Middle frontal gyrus (tissue), 1 donor: ENCODE measurements at regions not wholly inside any gene's neighbourhood (a gene's known extent, or its start where the extent isn't known, plus 50 kb on each side); places are given as distances from the start of the nearest gene placed in this dataset.

Experiments
- DNase-seq: peaks from one replicate; pipeline ENCODE4 v3.0.0-alpha.2; 2015; ENCODE audit warnings: low spot score; ENCODE audit errors: extremely low spot score

DNA sequence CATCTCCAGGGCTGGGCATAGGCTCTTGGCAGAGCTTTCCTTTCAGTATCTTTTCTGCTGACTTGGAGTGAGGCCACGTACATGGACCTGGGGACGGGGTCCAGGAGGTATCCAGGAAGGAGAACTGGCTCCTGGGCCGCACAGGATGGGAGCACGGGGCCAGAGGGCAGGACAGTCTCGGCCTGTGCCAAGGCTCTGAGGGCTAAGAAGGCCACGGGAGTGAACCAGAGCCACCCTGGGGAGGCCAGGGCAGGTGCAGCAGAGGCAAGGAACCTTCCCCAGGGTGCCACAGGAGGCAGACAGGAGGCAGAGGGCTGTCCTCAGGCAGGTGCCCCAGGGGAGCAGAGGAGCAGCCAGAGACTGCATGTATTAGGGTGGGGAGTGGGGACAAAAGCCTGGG lies 50.3 kb downstream of the PLXNA1 start:
- no peak for DNase-seq

- no peak for DNase-seq
Measured at GRCh38 chr3:127033786-127034185, 50.9 kb downstream of the PLXNA1 start.

- no peak for DNase-seq
Measured at GRCh38 chr3:127034195-127034989, 51.5 kb downstream of the PLXNA1 start.

DNA sequence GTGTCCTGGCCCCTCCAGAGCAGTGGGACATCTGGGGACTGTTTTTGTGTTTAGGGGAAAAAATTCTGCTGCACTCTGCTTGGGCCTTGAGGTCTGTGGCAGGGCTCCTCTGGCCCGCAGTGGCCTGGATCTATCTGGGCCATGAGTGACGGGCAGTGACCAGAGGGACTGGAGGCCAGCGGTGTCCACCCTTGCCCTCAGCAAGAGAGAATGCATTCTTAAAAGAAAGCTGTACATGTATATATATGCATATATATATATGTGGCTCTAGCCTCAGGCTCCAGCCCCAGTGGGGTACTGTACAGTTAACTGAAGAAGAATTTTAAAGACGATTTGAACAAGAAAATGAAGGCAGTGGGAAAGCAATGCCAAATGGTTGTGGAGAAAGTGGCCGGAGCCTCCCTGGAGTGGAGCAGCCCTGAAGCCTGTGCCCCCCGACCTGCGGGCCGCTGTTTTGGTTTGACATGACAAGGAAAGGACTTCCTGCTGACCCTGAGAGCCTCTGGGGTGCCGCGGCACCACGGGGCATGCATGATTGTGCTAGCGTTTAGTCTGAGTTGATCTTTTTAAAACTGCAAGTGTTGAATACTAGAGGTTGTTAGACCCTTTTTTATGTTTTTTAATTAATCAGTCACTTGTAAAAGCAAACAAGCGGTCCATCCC lies 52.2 kb downstream of the PLXNA1 start:
- DNase-seq = no peak

GRCh38 chr3:127035677-127036076 lies 52.8 kb downstream of the PLXNA1 start:
- no peak for DNase-seq

- DNase-seq = no peak
Measured at GRCh38 chr3:127036209-127037020, 53.5 kb downstream of the PLXNA1 start.

DNA sequence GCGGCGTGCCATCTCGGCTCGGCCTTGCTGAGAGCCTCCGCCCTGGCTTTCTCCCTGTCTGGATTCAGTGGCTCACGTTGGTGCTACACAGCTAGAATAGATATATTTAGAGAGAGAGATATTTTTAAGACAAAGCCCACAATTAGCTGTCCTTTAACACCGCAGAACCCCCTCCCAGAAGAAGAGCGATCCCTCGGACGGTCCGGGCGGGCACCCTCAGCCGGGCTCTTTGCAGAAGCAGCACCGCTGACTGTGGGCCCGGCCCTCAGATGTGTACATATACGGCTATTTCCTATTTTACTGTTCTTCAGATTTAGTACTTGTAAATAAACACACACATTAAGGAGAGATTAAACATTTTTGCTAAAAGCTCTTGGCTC lies 54.1 kb downstream of the PLXNA1 start:
- no peak for DNase-seq

DNA sequence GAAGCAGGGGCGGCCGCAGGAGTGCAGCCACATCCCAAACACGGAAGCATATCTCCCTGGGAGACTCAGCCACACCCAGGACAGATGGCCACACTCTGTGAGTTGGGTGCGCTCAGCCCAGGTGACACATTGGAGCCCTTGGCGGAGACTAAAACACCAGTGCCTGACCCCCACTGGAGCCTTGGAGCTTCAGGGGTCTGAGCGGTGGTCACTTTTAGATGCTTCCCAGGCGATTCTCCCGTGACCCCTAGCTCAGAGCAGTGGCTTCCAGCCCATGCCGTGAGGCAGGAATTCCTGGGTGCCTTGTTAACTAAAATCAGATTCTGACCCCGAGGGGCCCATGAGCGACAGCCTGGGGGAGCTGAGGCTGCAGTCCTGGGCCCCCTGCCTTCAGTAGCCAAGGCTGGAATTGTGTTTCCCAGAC lies 54.5 kb downstream of the PLXNA1 start:
- DNase-seq = no peak

- DNase-seq = no peak
Measured at GRCh38 chr3:127037971-127038446, 55.1 kb downstream of the PLXNA1 start.

DNA sequence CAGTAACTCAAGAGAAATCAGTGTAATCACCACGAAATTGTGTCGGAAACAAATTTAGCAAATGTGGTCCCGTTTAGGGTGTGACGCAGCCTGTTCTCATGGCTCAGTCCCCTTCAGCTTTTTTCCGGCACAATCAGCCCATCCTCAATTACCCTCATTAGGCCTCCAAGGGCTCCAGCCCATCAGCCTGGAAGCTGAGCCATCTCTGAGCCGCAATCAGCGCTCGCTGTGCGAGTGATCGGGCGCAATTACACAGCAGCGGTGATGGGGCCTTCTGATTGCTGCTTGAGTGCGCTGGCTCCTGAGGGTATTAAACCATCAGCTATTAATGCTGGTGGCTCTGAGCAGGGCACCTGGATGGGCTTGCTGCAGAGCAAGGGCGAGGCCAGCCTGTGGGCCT lies 55.6 kb downstream of the PLXNA1 start:
- no peak for DNase-seq

DNA sequence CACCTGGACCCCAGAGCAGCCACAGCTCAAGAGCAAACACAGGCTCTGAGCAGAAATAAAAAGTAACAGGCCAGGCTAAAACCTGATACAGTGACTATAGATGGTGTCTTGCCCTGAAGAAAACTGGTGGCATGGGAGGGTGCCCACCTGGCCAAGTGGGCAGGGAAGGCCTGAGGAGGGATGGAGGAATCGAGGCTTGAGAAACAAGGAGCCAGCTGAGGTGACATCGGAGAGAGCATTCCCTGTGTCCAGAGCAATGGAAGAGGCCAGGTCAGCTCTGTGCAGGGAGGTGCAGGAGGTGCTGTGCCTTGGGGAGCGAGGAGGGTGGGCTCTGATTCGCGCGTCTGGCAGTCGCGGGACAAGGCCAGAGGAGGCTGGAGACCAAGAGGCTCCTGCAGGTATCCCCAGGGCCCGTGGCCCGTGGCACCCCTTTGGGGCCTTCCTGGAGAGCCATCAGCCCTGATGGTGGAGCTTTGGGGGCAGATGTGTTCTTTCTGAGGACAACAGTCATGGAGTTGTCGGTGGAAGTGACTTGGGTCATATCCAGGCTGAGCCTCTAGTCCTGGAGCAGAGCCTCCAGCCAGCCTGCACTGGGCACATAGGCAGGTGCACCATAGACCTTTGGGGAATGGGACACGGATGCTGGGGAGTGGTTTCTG lies 56.1 kb downstream of the PLXNA1 start:
- no peak for DNase-seq

DNA sequence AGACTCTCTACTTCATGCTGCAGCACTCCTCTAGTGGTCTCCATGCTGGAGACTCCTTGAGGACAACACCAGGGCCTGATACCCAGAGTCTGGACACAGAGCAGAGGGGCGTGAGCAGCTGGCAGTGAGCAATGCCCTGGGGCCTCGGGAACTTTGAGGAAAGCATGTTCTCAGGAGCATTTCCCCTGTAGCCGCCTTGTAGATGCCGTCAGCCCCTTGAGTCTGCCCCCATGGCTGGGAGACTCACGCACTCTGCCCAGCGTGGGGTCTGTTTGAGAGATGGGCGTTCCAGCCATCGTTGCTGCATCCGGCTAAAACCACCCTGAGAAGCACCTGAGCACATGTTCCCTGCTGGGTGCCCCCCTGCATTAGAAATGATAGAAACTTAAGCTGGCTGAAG lies 56.8 kb downstream of the PLXNA1 start:
- DNase-seq = no peak

GRCh38 chr3:127040216-127040615 lies 57.3 kb downstream of the PLXNA1 start:
- DNase-seq = no peak

DNA sequence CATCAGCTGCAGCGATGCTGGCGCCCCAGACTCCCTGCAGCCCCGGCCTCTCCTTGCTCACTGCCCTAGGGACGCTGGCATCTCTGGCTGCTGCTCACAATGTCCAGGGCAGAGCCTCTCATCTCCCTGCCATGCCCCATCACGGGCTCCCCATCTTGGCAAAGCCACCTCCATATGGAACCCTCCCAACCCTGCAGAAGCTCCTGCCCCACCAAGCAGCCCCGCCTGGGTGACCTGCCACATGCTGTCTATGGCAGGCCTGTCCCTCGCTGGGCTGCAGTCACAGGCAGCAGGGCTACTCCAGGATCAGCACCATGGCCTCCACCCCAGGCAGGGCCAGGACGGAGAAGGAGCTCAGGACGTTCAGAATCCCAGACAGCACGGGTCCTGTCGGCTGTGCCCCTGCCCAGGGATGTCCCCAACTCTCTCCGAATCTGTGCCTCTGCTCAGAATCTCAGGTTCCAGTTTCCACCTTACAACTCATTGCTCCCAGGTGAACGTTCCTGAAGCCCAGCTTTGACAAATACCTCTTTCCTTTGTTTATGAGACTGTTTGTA lies 58.4 kb downstream of the PLXNA1 start:
- no peak for DNase-seq

- no peak for DNase-seq
Measured at GRCh38 chr3:127041933-127042332, 59.0 kb downstream of the PLXNA1 start.

GRCh38 chr3:127042634-127043033 lies 59.7 kb downstream of the PLXNA1 start:
- DNase-seq = no peak

- no peak for DNase-seq
Measured at GRCh38 chr3:127043041-127043641, 60.2 kb downstream of the PLXNA1 start.

DNA sequence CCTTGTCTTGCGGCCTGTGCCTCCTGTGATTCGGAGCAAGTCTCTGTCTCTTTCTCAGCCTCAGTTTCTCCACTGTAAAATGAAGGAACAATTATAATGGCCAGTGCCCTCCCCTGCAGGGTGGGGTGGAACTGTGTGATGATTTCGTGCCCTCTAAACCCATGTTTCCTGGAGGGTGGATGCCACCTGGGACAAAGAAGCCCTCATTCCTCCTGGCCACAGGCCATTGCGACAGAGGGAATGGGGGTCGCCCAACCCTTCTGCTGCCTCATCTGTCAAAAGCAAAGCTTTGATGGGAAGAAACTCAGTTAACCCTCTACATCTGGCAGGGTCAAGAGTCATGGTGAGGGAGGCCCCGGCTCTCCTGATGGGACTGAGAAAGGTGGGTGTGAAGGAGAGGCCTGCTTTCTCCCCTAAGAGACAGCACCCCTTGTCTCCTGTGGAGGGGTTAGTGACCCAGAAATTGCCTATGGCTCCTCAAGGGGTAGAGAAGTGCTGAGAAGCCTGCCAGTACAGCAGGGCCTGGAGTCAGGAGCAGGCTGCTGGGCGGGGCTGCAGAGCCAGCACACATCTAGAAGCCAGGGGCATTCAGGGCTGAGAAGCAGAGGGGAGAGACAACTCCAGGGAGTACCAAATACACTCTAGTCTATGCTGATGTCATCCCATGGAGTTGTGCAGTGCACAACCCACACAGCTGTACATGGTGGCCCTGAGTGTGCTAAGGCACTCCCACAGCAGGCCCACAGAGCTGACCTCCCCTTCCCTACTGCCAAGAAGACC lies 61.0 kb downstream of the PLXNA1 start:
- no peak for DNase-seq

GRCh38 chr3:127044996-127045395 lies 62.1 kb downstream of the PLXNA1 start:
- no peak for DNase-seq

DNA sequence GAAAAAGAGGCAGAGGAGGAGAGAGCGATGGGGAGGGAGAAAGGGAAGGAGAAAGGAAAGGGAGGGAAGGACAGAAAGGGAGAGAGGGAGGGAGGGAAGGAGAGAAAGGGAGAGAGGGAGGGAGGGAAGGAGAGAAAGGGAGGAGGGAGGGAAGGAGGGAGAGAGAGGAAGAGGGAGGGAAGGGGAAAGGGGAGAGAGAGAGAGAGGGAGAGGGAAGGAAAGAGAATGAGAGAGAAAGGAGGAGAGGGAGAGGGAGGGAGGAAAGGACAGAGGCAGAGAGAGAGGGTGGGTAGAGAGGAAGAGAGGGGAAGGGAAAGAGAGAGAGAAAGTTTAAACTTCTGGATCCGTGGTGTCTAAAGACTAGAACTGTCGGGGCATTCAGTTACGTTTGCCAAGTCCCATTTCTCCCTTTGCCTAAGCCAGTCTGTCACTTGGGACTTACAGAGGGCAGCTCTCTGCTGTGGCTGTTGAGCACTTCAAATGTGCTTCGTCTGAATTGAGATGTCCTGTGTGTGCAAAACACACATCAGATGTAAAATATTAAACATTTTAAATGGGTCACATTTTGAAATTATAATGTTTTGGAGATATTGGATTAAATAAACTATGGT lies 62.6 kb downstream of the PLXNA1 start:
- no peak for DNase-seq
